Ascending aorta (tissue), 2 donors: ENCODE measurements at regions not wholly inside any gene's neighbourhood (a gene's known extent, or its start where the extent isn't known, plus 50 kb on each side); places are given as distances from the start of the nearest gene placed in this dataset.
"Not testable (repeated sequence)": the region's sequence is repeated elsewhere in the genome, so short reads cannot be mapped to it uniquely, and the experiment has no call there.

Source experiments
- DNase-seq, 2 donors: peaks; one replicate each; pipeline ENCODE4 v3.0.0-alpha.2; 2019; ENCODE audit warnings: low spot score in 2 of 2
- H3K27ac ChIP-seq, 2 donors: fragments of 200-600 bp; sonication (generic); one replicate each; pipeline ENCODE4 v1.5.1; 2016 to 2017; ENCODE audit warnings: mild to moderate bottlenecking in 1 of 2
- H3K27me3 ChIP-seq: fragments of 200-600 bp; sonication (generic); one replicate; pipeline ENCODE4 v1.5.1; 2017
- H3K36me3 ChIP-seq, 2 donors: fragments of 200-600 bp; sonication (generic); one replicate each; pipeline ENCODE4 v1.5.1; 2016
- H3K4me1 ChIP-seq, 2 donors: fragments of 200-600 bp; sonication (generic); one replicate each; pipeline ENCODE4 v1.5.1; 2016 to 2017; ENCODE audit warnings: mild to moderate bottlenecking in 1 of 2
- H3K4me3 ChIP-seq, 2 donors: fragments of 200-600 bp; sonication (generic); one replicate each; pipeline ENCODE4 v1.5.1; 2016 to 2017; ENCODE audit warnings: mild to moderate bottlenecking in 1 of 2
- H3K9me3 ChIP-seq, 2 donors: fragments of 200-600 bp; sonication (generic); one replicate each; pipeline ENCODE4 v1.5.1; 2016
- CTCF ChIP-seq, 3 experiments: fragments of 200-600 bp in 2 of 3; fragments of 450-650 bp in 1 of 3; sonication (generic) in 2 of 3; IDR thresholded peaks; one replicate each; pipeline ENCODE4 v1.5.1; 2016 to 2019; ENCODE audit warnings: antibody characterized with exemption in 3 of 3, mild to moderate bottlenecking in 1 of 3, moderate library complexity in 1 of 3
- intact Hi-C: fragments of 100-400 bp; cut with DNase I; formaldehyde crosslinking; loops from one replicate; pipeline ENCODE4 v1.15.1; 2023

GRCh38 chr6:112886415-112886814 lies 539.3 kb downstream of the RFPL4B start:
- H3K27ac ChIP-seq: no peak overlapping the region
- DNase-seq: no peak
- H3K4me1 ChIP-seq: no peaks in the 10 kb centered on the region
- H3K36me3 ChIP-seq: no peaks in the 10 kb centered on the region
- no peaks in the 10 kb centered on the region for H3K9me3 ChIP-seq
- H3K4me3 ChIP-seq: no peak overlapping the region
- intact Hi-C loops: no loop called here
- H3K27me3 ChIP-seq: no peaks in the 10 kb centered on the region
- no peak for TF ChIP-seq CTCF (IDR thresholded peaks at IDR 0.05)

GRCh38 chr6:112887424-112887823 lies 540.3 kb downstream of the RFPL4B start:
- H3K4me1 ChIP-seq, H3K27ac ChIP-seq, DNase-seq, H3K27me3 ChIP-seq, intact Hi-C loops, H3K36me3 ChIP-seq, H3K4me3 ChIP-seq, H3K9me3 ChIP-seq: not testable (repeated sequence)

- Histone ChIP-seq H3K27me3 (no peaks in the 10 kb centered on the region), H3K9me3 (no peaks in the 10 kb centered on the region), H3K4me3 (no peak overlapping the region), H3K4me1 (no peaks in the 10 kb centered on the region), H3K27ac (no peak overlapping the region), H3K36me3 (no peaks in the 10 kb centered on the region)
- no peak for DNase-seq
- intact Hi-C loops: no loop called here
- TF ChIP-seq CTCF (IDR thresholded peaks at IDR 0.05): no peak
Measured at GRCh38 chr6:112899541-112899940, 552.4 kb downstream of the RFPL4B start.

GRCh38 chr6:112903361-112903760 lies 556.2 kb downstream of the RFPL4B start:
- no peak for DNase-seq
- intact Hi-C loops: no loop called here
- Histone ChIP-seq H3K27me3 (no peaks in the 10 kb centered on the region), H3K9me3 (no peaks in the 10 kb centered on the region), H3K4me1 (peaks cover 0 to 6% of the 10 kb centered on the region in 2 donors), H3K36me3 (no peaks in the 10 kb centered on the region), H3K27ac (no peak overlapping the region), H3K4me3 (no peak overlapping the region)
- TF ChIP-seq CTCF (IDR thresholded peaks at IDR 0.05): no peak

GRCh38 chr6:112906726-112907125 lies 559.6 kb downstream of the RFPL4B start:
- Histone ChIP-seq H3K4me1 (peaks cover 0 to 7% of the 10 kb centered on the region in 2 donors), H3K27ac (no peak overlapping the region), H3K27me3 (no peaks in the 10 kb centered on the region), H3K9me3 (no peaks in the 10 kb centered on the region), H3K36me3 (no peaks in the 10 kb centered on the region), H3K4me3 (no peak overlapping the region)
- no peak for TF ChIP-seq CTCF (IDR thresholded peaks at IDR 0.05)
- intact Hi-C loops: no loop called here
- DNase-seq: no peak

GRCh38 chr6:112909781-112910180 lies 562.7 kb downstream of the RFPL4B start:
- H3K9me3 ChIP-seq: no peaks in the 10 kb centered on the region
- no peak overlapping the region for H3K4me3 ChIP-seq
- intact Hi-C loops: no loop called here
- no peaks in the 10 kb centered on the region for H3K36me3 ChIP-seq
- TF ChIP-seq CTCF (IDR thresholded peaks at IDR 0.05): no peak
- no peak for DNase-seq
- no peak overlapping the region for H3K27ac ChIP-seq
- no peaks in the 10 kb centered on the region for H3K27me3 ChIP-seq
- peaks cover 0 to 15% of the 10 kb centered on the region in 2 donors for H3K4me1 ChIP-seq
